ENCODE measurements at regions not wholly inside any gene's neighbourhood (a gene's known extent, or its start where the extent isn't known, plus 50 kb on each side); places are given as distances from the start of the nearest gene placed in this dataset.

DNA sequence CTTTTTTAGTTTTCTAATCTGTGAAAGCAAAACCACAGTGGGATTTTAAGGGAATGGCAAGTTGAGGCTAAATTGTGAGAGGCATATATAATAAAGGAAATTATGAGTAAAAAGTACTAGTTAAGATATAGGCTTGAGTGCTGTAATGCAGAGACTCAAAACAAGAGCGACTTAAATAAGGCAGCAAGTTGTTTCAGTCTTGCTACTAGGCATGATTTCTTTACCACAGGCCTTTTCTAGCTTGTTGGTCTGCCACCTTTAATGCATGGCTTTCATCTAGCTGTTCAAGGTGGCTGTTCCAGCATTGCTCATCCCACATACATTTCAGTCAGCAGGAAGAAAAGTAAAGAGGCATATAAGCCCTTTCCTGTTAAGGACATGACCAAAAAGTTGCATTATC lies 427.9 kb upstream of the ADAMTSL1 start:
- no peak for TF ChIP-seq POLR2A (IDR thresholded peaks at IDR 0.05; ENCODE audit: low read depth)
- no peak for TF ChIP-seq CTCF (IDR thresholded peaks at IDR 0.05)
- no peak for TF ChIP-seq EP300 (IDR thresholded peaks at IDR 0.05)
